IMR-90 (cell line): ENCODE measurements at regions not wholly inside any gene's neighbourhood (a gene's known extent, or its start where the extent isn't known, plus 50 kb on each side); places are given as distances from the start of the nearest gene placed in this dataset.

ENCODE experiments used
- CEBPB ChIP-seq: IDR thresholded peaks from 2 replicates; pipeline ENCODE4 v1.6.1; 2012; ENCODE audit warnings: low read depth, low read length, improper control_type of control experiment
- CTCF ChIP-seq: conservative IDR thresholded peaks from 2 replicates; pipeline ENCODE4 v1.5.1; 2012; ENCODE audit warnings: mild to moderate bottlenecking, low read depth, low read length, improper control_type of control experiment
- MXI1 ChIP-seq: IDR thresholded peaks from 2 replicates; pipeline ENCODE4 v1.6.1; 2012; ENCODE audit warnings: low read depth, mild to moderate bottlenecking, low read length, moderate library complexity, borderline replicate concordance
- POLR2A ChIP-seq: IDR thresholded peaks from 2 replicates; pipeline ENCODE4 v1.6.1; 2012; ENCODE audit warnings: mild to moderate bottlenecking, low read depth, low read length
- RFX5 ChIP-seq: IDR thresholded peaks from 2 replicates; pipeline ENCODE4 v1.8.0; 2012; ENCODE audit warnings: low read depth, mild to moderate bottlenecking, low read length, moderate library complexity
- SMC3 ChIP-seq: fragments of 150-350 bp; IDR thresholded peaks from 2 replicates; pipeline ENCODE4 v1.6.1; 2016; ENCODE audit warnings: low read depth, mild to moderate bottlenecking, antibody characterized with exemption, low read length, moderate library complexity

DNA sequence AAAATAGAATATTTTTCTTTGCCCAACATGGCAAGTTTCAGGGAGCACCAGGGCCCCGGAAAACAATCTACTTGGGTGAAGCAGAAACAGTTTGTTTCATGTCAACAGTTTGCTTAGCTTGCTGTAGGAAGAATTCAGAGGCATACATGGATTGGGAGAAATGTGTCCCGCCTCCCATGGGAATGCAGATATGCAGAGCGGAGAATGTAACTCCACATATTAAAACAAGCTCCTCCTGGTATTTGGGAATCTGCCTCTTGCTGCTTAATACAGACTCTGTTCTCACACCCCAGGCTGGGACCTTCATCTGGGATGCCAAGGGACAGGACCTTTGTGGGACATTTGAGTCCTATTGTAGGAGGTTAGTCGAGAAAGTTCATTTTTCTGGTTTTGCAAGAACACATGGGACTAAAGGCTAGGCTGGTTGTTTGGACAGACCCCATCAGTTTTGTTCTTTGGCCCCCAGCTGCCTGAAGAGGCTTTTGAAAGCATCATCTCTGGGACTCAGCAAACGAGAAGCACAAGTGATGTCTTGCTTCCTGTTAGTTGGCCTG is 220.5 kb upstream of the ADRA1B start:
- TF ChIP-seq CTCF, result no peak
- no peak for TF ChIP-seq POLR2A
- no peak for TF ChIP-seq SMC3
- TF ChIP-seq CEBPB, result no peak
- TF ChIP-seq MXI1, result no peak
- TF ChIP-seq RFX5, result no peak
